Stimulated activated CD4-positive, alpha-beta T cell treated with anti-CD3 and anti-CD28 coated beads, Interleukin-4, amount 100 ng/mL, for 48 hours (primary cell): ENCODE measurements at regions not wholly inside any gene's neighbourhood (a gene's known extent, or its start where the extent isn't known, plus 50 kb on each side); places are given as distances from the start of the nearest gene placed in this dataset.

Source experiments
- DNase-seq, 2 donors: peaks; one replicate each; pipeline ENCODE4 v3.0.0-alpha.2; 2020; ENCODE audit warnings: low read depth in 2 of 2

DNA sequence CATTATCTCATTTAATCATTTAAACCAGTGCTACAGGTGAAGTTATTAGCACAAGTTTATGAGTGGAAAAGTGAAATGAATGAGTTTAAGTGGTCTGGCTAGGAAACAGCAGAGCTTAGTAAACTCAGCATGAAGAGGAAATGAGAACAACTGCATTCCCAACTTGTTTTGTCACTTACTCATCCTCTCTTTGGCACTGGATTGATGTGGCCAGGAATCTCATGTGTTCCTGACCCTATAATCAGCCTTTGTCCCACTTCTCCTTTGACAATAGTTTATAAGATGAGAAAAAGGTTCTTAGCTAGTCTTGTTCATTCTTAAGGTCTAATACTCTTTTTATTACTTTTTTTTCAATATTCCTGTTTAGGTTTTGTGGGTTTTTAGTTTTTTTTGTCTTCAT lies 559.2 kb upstream of the TLE4 start:
- no peak for DNase-seq

DNA sequence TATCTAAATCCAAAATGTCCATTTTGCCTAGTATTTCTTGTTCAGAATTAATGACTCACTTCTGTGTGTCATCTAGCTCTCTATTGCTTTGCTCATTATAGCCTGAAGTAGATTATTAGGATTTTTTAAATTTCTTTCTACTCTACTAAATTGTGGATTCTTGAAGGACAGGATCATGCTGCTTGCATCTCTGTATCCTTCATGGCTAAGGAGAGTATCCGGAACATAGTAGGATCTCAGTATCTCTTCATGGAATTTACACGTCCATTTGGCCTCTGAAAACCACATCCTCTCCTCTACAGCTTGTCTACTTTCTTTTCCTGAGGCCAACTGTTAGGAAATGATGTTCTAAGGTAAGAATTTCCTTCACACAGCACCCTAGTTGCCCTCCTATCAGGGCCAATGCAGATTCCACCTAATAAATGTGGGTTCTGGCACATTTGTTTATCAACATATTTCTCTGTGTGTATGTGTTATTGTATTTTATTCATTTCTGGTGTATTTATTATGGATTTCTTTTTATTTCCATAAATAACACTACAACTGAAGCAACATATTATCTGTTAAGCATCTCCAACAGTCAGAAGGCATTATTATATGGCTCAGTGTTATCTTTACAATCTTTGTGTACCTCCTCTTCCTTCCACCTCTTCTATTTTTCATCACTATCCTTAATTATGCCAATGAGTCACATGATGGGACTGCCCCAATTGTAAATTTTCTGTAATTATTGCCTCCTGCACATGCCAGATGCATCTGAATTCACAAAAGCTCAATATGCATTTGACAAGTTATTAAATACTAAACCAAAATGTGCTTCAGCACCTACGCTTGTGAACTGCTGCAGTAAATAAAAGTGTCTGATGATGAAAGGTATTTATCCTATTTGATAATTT lies 557.8 kb upstream of the TLE4 start:
- DNase-seq = no peak

DNA sequence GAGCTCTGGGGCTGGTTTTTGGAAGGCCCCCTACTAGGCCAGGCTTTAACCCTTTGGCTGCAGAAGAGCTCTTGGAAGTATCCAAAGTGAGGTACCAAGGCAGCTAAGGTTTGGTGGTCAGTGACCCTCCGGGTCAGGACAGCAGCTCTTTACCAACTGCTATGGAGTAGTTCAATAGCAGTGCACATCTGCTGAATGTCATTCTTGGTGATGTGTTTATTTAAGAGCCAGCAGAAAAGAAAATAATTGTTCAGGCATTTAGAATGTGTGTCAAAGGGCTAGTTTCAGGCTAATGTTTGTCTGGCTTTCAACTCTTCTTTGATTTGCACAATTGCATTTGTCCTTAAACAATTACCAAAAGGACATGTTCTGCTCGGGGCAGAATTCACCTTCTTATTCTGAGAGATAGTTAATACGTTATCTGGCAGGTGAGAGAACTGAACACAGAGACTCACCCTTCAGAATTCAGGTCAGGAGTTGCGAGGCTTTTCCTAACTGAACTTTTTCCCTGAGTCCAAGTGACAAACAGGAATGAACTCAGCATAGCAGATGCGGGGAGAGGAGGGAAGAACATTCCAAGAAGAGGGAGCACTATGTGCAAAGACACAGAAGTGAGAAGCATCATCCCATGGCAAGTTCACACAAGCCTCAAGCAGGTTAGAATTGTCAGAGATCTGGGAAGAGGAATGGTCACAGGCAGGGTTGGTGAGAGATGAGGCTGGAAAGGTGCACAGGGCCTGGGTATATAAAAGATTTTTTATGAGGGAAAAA lies 556.7 kb upstream of the TLE4 start:
- no peak for DNase-seq

DNA sequence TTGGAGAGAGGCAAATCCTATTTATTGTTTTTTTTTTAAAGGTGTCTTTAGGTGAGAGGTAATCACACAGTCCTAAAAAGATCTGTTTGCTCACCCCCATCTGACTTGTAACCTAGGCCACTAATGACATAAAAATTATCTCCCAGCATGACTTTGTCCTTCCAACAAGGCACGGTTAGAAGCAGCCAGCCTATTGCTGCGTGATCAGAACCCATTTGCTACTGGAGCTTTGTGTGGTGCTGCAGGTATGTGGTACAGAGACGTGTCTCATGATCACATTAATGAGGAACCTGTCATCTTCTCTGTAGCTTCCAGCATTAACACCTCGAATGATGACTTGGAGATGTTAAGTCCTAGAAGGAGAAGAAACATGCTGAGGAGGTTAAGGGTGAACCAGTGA lies 555.8 kb upstream of the TLE4 start:
- no peak for DNase-seq

DNA sequence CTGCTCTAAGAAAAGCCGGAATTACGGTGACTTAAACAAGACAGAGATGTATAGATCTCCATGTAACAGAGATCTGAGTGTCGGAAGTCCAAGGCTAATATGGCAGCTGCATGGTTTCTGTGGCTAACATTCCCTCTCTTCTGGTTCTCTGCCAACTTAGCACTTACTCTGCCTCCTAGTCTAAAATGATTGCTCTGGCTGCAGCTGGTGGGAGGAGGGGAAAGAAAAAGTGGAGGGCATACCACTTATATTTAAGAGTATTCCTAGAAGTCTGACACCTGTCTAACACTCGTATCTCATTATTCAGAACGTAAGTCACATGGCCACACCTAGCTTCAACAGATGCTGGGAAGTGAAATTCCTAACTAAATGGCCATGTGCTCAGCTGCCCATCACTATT lies 551.5 kb upstream of the TLE4 start:
- no peak for DNase-seq

DNA sequence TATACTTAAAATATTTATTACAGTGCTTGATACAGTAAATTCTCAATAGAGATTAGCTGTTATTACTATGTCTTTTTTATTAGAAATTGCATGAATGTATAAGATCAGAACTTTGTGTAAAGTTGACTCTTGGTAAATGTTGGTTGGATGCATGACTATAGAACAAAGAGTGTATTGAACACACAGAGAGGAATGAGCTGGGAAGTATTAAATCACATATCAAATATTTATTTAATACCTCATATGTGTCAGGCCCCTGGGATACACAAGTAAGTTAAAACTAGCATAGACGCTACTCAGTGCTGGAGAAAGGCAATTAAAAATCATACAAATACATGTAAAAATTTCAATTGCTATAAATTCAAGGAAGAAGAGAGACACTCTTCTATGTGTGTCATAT lies 550.7 kb upstream of the TLE4 start:
- no peak for DNase-seq

DNA sequence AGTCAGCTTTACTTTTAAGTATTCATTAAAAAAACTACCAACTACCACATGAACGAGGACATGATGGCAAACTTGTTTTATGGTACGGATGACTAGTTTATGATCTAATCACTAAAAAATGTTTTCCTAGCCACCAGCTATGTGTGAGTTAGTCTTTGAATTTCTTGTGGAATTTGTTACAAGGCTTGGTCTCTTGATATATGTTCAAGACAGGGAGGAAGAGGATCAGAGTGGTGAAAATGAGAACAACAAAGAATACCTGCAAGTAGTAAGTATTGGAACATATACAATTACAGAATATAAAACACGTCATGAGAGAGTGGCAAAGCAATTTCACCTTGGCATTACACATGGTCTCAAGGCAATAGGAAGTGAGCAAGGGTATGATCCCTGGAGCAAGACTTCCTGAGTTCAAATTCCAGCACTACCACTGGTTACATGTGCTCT lies 548.6 kb upstream of the TLE4 start:
- DNase-seq = no peak

DNA sequence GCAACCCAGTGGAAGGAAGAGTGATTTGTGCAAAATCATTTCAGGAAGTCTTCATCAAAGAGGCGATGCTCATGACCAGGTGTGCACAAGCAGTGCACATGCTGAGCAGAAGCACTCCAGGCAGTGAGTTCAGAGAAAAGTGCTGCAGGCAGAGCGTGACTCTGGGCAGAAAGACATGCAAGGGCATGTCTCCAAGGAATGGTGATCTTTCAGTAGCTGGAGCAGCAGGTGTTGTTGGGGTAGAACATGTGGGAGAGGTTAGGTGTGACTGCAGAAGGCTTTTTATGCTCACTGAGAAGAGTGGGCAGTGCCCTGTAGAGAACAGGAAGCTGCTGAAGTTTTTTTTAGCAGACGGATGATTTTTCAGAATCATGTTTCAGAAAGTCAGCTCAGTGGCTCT lies 545.4 kb upstream of the TLE4 start:
- no peak for DNase-seq

DNA sequence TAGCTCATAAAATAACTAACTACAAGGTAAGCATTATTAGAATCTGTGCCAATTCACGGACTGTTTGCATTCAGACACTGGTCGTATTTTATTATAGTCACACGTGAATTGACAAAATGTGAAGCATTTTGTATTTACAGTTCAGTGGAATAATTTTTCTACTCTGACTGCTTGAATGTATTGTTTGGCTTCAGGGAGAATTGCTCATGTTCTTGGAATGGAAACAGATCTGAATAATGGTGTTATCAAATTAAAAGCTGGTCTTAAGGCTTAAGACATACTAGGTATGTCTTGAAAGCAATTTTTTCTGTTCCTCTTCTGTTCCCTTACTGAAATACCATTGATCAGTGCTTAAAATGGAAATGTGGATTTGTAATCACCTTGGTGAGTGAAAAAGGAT lies 543.7 kb upstream of the TLE4 start:
- DNase-seq = no peak

DNA sequence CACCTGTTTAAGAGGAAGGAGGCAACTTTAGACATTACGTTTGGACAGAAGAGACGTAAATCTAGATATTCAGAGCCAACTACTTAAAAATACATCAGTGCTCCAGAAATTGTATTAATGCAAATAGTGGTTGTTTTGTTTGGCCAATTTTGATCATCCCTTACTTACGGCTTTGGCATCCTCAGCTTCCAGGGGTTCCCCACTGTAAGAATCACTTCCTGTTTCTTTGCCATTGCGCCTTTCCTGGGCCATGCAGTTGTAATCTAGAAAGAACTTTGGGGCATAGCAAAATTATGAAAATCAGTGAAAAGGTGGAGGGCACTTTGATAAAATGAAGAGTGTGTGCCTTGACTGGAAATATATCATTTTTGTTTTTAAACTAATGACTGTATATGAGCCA lies 537.2 kb upstream of the TLE4 start:
- no peak for DNase-seq

DNA sequence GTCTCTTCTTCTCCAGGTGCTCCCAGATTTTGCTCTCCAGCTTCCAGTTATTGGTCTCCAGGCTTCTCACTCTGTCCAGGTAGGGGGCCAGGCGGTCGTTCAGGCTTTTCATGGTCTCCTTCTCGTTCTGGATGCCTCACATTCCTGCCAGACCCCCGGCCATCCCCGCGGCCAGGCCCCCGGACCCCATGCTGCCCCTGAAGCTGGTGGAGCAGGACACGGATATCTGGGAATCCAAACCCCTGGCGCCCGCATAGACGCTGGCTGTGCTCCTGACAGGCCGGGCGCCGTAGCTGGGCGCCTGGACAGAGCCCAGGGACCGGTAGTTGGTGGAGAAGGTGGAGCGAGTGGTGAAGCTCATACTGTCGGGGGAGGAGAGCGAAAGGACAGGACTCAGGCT lies 534.4 kb upstream of the TLE4 start:
- DNase-seq = no peak

DNA sequence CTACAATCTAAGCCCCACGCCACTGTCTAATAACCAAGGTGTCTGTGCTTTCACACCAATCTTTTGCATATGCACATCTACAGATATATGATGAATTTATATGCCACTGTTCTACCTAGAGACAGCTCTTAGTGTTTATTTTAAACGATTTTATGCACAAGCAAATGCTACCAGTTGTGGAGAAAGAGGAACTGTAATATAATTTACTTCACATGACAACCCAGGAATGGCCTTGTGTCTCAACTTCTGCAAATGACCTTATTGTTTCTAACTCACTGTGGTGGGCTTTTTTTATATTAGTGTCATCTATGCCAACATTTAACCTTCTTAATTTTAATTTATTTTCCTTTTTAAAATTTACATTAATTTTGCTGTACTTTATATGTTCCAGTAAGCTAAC lies 531.1 kb upstream of the TLE4 start:
- no peak for DNase-seq

DNA sequence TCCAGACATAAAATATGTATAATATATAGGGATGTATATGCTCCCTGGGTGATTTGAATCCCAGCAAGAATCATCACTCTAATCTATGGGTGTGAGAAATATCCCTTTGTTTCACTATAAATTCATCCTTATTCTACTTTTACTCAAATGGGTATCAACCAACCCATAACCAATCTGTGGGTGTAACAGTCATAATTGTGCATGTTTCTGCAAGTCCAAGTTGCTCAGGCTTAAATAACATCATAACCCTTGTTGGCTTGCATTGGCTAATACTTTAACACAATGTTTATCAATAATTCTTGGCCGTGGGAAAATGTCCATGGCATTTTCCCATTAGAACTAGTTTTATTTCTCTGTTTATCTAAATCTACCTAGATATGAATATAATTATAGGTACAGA lies 530.5 kb upstream of the TLE4 start:
- DNase-seq = no peak

DNA sequence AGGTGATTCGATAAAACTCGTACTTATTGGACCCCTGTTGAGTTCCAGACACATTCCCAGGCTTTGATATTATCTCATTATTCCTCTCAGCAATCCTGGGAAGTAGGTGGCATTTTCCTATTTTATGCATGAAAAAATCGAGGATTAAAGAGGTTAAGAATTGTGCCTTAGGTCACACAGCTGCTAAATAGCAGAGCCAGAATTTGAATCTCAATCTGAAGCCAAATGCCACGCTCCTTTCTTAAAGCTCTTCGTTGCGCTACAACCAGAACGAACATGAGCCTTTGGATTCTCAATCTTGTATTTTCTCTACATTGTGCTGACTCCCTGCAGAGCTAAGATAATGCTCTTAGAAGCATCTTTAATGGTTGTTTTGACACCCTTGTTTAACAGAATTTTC lies 527.8 kb upstream of the TLE4 start:
- no peak for DNase-seq

DNA sequence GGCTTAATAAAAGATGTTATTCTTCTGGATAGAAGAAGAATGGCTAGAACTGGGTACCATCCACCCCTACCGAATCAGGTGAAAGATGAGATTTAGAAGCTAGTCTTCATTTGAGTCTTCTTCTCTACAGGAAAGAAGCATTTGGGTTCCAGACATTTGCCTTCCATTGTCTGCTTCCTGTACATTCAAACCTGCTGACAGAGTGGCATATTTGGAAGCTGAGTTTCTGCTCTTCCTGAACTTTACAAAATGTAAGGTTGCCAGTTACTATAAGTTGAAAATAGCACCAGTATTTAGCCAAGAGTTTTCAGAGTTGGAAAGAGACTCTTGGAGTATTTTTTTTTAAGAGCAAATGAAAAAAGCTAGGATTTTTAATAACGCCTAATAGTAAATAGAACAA lies 525.4 kb upstream of the TLE4 start:
- DNase-seq = no peak

DNA sequence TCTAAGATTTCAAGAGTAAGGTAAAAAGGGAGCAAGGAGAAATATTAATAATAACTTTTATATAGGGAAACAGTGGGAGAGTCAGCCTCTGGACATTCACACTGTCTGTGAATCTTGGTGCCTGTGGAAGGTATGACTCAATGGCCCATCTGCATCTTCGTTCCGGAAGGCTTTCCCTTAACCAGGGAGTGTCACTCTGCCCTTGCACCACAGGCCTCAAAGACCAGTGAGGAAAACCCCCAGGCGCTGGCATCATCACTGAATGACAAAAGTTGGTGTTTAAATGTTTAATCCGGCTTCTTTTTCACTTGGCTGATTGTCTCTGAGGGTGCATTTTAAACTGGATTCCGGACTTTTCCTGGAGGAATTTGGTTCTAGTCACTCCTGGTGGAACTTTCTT lies 522.4 kb upstream of the TLE4 start:
- no peak for DNase-seq

DNA sequence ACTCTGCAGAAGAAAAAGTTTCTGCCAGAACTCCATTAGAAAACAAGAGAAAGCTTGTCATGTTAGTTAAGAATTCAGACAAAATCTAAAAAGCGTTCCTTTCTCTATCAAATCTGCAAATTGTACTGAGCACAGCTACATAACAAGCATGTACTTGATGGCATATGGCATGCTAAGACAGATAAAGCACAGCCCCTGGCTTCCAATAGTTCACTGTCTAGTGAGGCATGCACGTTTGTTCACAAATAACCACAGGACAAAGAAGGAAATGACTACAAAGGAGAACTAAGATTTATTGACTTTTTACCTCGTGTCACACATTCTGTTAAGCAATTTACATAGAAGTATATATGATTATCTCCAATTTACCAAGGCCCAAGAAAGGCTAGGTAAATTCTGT lies 518.2 kb upstream of the TLE4 start:
- no peak for DNase-seq

DNA sequence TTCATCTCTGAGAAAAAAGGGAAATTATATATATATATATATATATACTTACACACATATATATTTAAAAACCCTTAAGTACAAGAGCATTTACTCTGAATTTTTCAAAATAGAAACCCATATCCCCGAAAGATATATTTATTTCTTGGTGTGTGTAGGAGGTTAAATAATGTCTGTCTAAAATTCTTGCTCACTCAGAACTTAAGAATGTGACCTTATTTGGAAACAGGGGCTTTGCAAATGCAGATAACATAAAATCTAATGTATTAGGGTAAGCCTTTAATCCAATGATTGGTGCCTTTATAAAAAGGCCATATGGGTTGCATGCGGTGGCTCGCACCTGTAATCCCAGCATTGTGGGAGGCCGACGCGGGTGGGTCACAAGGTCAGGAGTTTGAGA lies 517.3 kb upstream of the TLE4 start:
- DNase-seq = no peak

DNA sequence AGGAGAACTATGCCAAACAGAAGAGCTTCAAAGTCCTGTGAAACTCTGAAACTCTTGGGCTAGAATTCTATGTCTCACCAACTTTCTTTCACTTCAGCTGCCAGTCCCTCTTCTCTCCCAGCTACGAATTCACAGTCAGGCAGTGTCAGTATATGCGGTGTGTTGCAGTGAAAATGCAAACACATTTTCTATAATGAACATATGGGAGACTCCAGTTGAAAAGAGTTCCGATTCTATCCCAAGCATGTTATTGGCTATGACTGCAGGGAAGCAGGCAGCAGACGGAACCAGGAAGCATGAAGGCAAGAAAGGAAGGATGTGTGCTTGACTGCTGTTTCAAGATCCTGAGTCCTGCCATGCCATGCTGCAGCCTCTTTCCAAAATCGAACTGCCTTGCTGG lies 515.7 kb upstream of the TLE4 start:
- DNase-seq = no peak

DNA sequence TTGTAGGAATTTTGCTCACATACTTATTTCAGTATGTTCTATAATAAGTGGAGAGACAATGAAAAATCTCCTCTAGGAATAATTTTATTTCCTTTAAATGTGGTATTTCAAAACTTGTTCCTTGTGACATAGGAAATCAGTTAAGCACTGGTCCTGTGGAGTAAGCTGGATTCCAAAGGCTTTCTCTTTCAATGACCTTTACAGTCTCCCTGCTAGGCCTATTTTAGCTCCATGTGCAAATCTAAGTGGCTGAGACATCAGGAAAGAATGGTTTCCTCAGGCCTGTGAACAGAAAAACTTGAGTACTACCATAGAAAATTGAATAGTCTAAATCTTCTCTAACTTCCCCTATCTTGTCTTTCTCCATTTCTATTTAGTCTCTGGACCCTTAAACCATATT lies 514.2 kb upstream of the TLE4 start:
- DNase-seq = no peak

DNA sequence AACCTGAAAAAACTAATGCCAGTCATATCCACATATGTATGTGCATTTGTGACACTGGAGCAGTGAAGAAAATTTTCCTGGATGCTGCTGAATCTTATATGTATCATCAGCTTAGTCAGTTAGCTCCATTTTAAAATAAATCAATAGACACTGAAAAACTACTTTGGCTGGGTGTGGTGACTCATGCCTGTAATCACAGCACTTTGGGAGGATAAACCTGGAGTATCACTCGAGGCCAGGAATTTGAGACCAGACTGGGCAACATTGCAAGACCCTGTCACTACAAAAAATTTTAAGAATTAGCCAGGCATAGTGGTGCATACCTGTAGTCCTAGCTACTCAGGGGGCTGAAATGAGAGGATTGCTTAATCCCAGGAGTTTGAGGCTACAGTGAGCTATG lies 511.0 kb upstream of the TLE4 start:
- no peak for DNase-seq

DNA sequence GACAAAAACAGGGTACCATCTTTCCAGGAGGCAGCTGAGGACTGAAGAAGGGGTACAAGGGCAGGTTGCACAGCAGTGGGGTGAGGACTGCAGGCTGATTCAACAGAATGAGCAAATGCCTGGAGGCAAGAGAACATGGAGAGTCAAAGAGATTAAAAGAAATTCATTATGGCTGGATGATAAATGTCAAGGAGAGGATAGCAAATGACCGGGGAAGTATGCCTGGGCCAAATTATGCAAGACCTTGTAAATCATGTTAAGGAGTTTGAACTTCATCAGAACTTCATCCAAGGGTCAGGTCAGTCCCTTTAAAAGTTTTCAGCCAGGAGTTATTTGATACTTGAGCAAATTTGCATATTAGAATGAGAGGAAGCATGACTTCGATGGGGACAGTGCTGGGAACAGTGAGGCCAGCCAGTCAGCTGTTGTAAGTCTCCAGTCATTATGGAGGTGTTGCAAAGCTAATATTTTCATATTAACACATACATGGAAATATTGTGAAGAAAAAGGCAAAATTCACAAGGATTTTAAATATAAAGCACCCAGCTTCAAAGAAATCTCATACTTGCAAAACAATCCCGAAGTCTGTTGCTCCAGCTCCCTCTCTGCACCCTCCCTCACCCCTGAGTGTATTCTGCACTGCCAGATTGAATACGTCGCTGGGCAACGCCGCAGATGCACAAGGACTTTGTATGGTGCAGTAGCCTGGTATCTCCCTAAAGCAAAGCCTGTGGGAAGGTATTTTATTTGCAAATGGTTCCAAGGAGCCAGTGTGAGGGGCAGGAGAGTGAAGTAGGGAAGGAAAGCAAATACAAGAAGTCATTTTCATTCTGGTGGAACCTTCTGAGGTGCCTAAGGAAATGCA lies 509.8 kb upstream of the TLE4 start:
- DNase-seq = no peak
